HCT116 (cell line): ENCODE measurements at regions not wholly inside any gene's neighbourhood (a gene's known extent, or its start where the extent isn't known, plus 50 kb on each side); places are given as distances from the start of the nearest gene placed in this dataset.

Experiments used
- ATAC-seq: fragments of 200-7000 bp; cut with Tn5 transposase; 2 replicates; pipeline ENCODE4 v1.9.1; 2020; ENCODE audit warnings: mild to moderate bottlenecking, moderate library complexity
- BruUV-seq: library from RNA; stranded (reverse); fragments of 400-500 nt; replicated peaks from 2 replicates; lab custom pipeline; 2021; lab: Mats Ljungman, UMichigan
- CTCF ChIA-PET: fragments of 300-600 bp; sonication (Branson Sonifier 250); formaldehyde crosslinking; loops from one replicate; lab custom pipeline; 2021; ENCODE audit warnings: antibody characterized with exemption; lab: Charles Lee
- POLR2A ChIA-PET: fragments of 300-600, 350-600 bp; sonication (Branson Sonifier 250); formaldehyde crosslinking; loops from one replicate; lab custom pipeline; 2021; ENCODE audit warnings: antibody characterized with exemption; lab: Charles Lee
- RAD21 ChIA-PET, 2 experiments: fragments of 300-600 bp; sonication (Branson Sonifier 250); formaldehyde crosslinking; loops; one replicate each; lab custom pipeline; 2023; ENCODE audit warnings: low total read pairs in 2 of 2; ENCODE audit not compliant: uncharacterized antibody in 2 of 2, unreplicated experiment in 2 of 2, low non-redundant PET in 1 of 2; lab: Charles Lee
- DNase-seq: peaks from one replicate; pipeline ENCODE4 v3.0.0-alpha.2; 2010; ENCODE audit warnings: low read depth, low spot score
- H2AFZ ChIP-seq: fragments of 200-600 bp; shearing (Covaris generic), sonication (generic); 2 replicates; pipeline ENCODE4 v1.6.1; 2017; ENCODE audit warnings: low read depth, mixed run types, mixed read lengths, antibody characterized with exemption, low read length; ENCODE audit not compliant: poor library complexity, severe bottlenecking
- H3K27ac ChIP-seq: 2 replicates; pipeline ENCODE4 v1.5.1; 2012; ENCODE audit warnings: low read depth, low read length
- H3K27me3 ChIP-seq: fragments of 200-600 bp; sonication (generic); 2 replicates; pipeline ENCODE4 v1.6.1; 2016; ENCODE audit warnings: mixed run types, low read length, mixed read lengths; ENCODE audit not compliant: insufficient read depth
- H3K36me3 ChIP-seq, 2 experiments: fragments of 200-500 bp in 1 of 2; fragments of 200-600 bp in 1 of 2; sonication (Bioruptor generic) in 1 of 2; sonication (generic) in 1 of 2; 2 replicates each; pipeline versions ENCODE4 v1.5.1 to v1.6.1; 2014 to 2016; ENCODE audit warnings: low read length in 2 of 2, inconsistent platforms in 1 of 2, mixed read lengths in 1 of 2, mixed run types in 1 of 2; ENCODE audit not compliant: insufficient read depth in 2 of 2, control insufficient read depth in 1 of 2
- H3K4me1 ChIP-seq, 2 experiments: fragments of 200-600 bp in 1 of 2; sonication (generic) in 1 of 2; 2 replicates each; pipeline versions ENCODE4 v1.5.1 to v1.6.1; 2012 to 2017; ENCODE audit warnings: low read length in 2 of 2, inconsistent platforms in 1 of 2, mild to moderate bottlenecking in 1 of 2, mixed read lengths in 1 of 2, mixed run types in 1 of 2, moderate library complexity in 1 of 2; ENCODE audit not compliant: insufficient read depth in 2 of 2, control insufficient read depth in 1 of 2
- H3K4me2 ChIP-seq: fragments of 200-600 bp; sonication (generic); 2 replicates; pipeline ENCODE4 v1.6.1; 2017; ENCODE audit warnings: mixed run types, low read length, mixed read lengths
- H3K4me3 ChIP-seq, 2 experiments: fragments of 200-600 bp in 1 of 2; sonication (generic) in 1 of 2; replicated peaks in 1 of 2; 2 replicates each; pipeline ENCODE4 v1.5.1; 2011 to 2016; ENCODE audit warnings: low read length in 2 of 2, control low read depth in 1 of 2, low read depth in 1 of 2, mild to moderate bottlenecking in 1 of 2, mixed read lengths in 1 of 2, mixed run types in 1 of 2
- H3K79me2 ChIP-seq: fragments of 200-600 bp; sonication (generic); 2 replicates; pipeline ENCODE4 v1.6.1; 2017; ENCODE audit warnings: mild to moderate bottlenecking, mixed run types, low read length, moderate library complexity, mixed read lengths; ENCODE audit not compliant: insufficient read depth
- H3K9ac ChIP-seq: fragments of 200-600 bp; sonication (generic); 2 replicates; pipeline ENCODE4 v1.6.1; 2016; ENCODE audit warnings: low read length, mixed read lengths
- H3K9me2 ChIP-seq: fragments of 200-600 bp; sonication (generic), shearing (Covaris generic); 2 replicates; pipeline ENCODE4 v1.6.1; 2017; ENCODE audit warnings: mixed run types, mild to moderate bottlenecking, moderate library complexity; ENCODE audit not compliant: insufficient read depth
- H3K9me3 ChIP-seq, 2 experiments: fragments of 200-500 bp in 1 of 2; fragments of 200-600 bp in 1 of 2; sonication (Bioruptor generic) in 1 of 2; sonication (generic) in 1 of 2; 2 replicates each; pipeline ENCODE4 v1.6.1; 2014 to 2017; ENCODE audit warnings: low read length in 2 of 2, mixed read lengths in 2 of 2, inconsistent platforms in 1 of 2, low read depth in 1 of 2, mild to moderate bottlenecking in 1 of 2, mixed run types in 1 of 2, moderate library complexity in 1 of 2; ENCODE audit not compliant: control insufficient read depth in 1 of 2, insufficient read depth in 1 of 2
- H4K20me1 ChIP-seq: fragments of 200-600 bp; sonication (generic), shearing (Covaris generic); 2 replicates; pipeline ENCODE4 v1.6.1; 2017; ENCODE audit warnings: mixed run types, mild to moderate bottlenecking, moderate library complexity; ENCODE audit not compliant: insufficient read depth
- CEBPB ChIP-seq: IDR thresholded peaks from 2 replicates; pipeline ENCODE4 v1.6.1; 2012; ENCODE audit warnings: low read depth
- CTCF ChIP-seq, 3 experiments: fragments of 200-600 bp in 1 of 3; sonication (generic) in 1 of 3; IDR thresholded peaks in 2 of 3; conservative IDR thresholded peaks in 1 of 3; 2 replicates each; pipeline ENCODE4 v1.5.1; 2012 to 2017; ENCODE audit warnings: low read depth in 2 of 3, low read length in 2 of 3, antibody characterized with exemption in 1 of 3, borderline replicate concordance in 1 of 3, control low read depth in 1 of 3, mild to moderate bottlenecking in 1 of 3, mixed read lengths in 1 of 3, mixed run types in 1 of 3, moderate library complexity in 1 of 3; ENCODE audit not compliant: insufficient read depth in 1 of 3
- ELF1 ChIP-seq: IDR thresholded peaks from 2 replicates; pipeline ENCODE4 v1.6.1; 2012; ENCODE audit warnings: low read depth, borderline replicate concordance
- EZH2 ChIP-seq: fragments of 200-600 bp; sonication (generic); IDR thresholded peaks from 2 replicates; pipeline ENCODE4 v1.6.1; 2017; ENCODE audit warnings: antibody characterized with exemption, mixed run types
- EZH2phosphoT487 ChIP-seq: fragments of 200-600 bp; IDR thresholded peaks from 2 replicates; pipeline ENCODE4 v1.6.1; 2018; ENCODE audit warnings: antibody characterized with exemption, borderline replicate concordance
- FOSL1 ChIP-seq: IDR thresholded peaks from 2 replicates; pipeline ENCODE4 v1.6.1; 2012; ENCODE audit warnings: low read depth
- MAX ChIP-seq: IDR thresholded peaks from 2 replicates; pipeline ENCODE4 v1.6.1; 2012
- POLR2A ChIP-seq: IDR thresholded peaks from 2 replicates; pipeline ENCODE4 v1.7.0; 2011; ENCODE audit warnings: borderline replicate concordance; ENCODE audit not compliant: insufficient read depth, insufficient read length; ENCODE audit errors: extremely low read depth
- TCF7L2 ChIP-seq: IDR thresholded peaks from 2 replicates; pipeline ENCODE4 v1.7.0; 2011; ENCODE audit warnings: borderline replicate concordance, inconsistent platforms; ENCODE audit not compliant: insufficient read depth, insufficient read length; ENCODE audit errors: extremely low read depth
- YY1 ChIP-seq: IDR thresholded peaks from 2 replicates; pipeline ENCODE4 v1.6.1; 2011; ENCODE audit warnings: low read length, low read depth, moderate library complexity, mild to moderate bottlenecking; ENCODE audit not compliant: insufficient replicate concordance; ENCODE audit errors: extremely low read depth
- intact Hi-C: fragments of 100-400 bp; cut with micrococcal nuclease; formaldehyde crosslinking; loops from 2 replicates; pipeline ENCODE4 v1.10.0; 2022

GRCh38 chr7:68067845-68068244 is 1071.2 kb downstream of the TYW1 start:
- Histone ChIP-seq H3K4me2 (no peak overlapping the region), H3K27ac (no peak overlapping the region), H2AFZ (no peak overlapping the region), H3K9ac (no peak overlapping the region), H3K9me3 (peaks cover 0 to 10% of the 10 kb centered on the region in 2 experiments; a peak in 2 of 4 replicates), H3K4me3 (no peak overlapping the region), H3K27me3 (no peaks in the 10 kb centered on the region), H3K4me1 (no peaks in the 10 kb centered on the region), H4K20me1 (no peaks in the 10 kb centered on the region), H3K9me2 (no peaks in the 10 kb centered on the region), H3K79me2 (no peaks in the 10 kb centered on the region), H3K36me3 (no peaks in the 10 kb centered on the region)
- ATAC-seq (no peak), DNase-seq (no peak)
- CTCF ChIA-PET = no interaction called here
- RAD21 ChIA-PET = no interaction called here
- POLR2A ChIA-PET = no interaction called here
- no TSS peak for BruUV-seq
- no peak for TF ChIP-seq EZH2
- TF ChIP-seq EZH2phosphoT487 = no peak
- no peak for TF ChIP-seq CTCF (IDR thresholded peaks at IDR 0.05 in 2 of 3, conservative IDR thresholded peaks at IDR 0.05 in 1 of 3; ENCODE audit: borderline replicate concordance in 1 of 3, insufficient read depth in 1 of 3, low read depth in 2 of 3, low read length in 2 of 3)
- TF ChIP-seq FOSL1 = no peak
- TF ChIP-seq TCF7L2 = no peak
- TF ChIP-seq ELF1 = no peak
- no peak for TF ChIP-seq POLR2A
- no peak for TF ChIP-seq CEBPB
- TF ChIP-seq MAX = no peak
- TF ChIP-seq YY1 = no peak
- intact Hi-C loops = no loop called here
